GM04503 (cell line): ENCODE measurements at regions not wholly inside any gene's neighbourhood (a gene's known extent, or its start where the extent isn't known, plus 50 kb on each side); places are given as distances from the start of the nearest gene placed in this dataset.

Experiments used
- DNase-seq: peaks from one replicate; pipeline ENCODE4 v3.0.0-alpha.2; 2012; ENCODE audit warnings: low read depth

DNA sequence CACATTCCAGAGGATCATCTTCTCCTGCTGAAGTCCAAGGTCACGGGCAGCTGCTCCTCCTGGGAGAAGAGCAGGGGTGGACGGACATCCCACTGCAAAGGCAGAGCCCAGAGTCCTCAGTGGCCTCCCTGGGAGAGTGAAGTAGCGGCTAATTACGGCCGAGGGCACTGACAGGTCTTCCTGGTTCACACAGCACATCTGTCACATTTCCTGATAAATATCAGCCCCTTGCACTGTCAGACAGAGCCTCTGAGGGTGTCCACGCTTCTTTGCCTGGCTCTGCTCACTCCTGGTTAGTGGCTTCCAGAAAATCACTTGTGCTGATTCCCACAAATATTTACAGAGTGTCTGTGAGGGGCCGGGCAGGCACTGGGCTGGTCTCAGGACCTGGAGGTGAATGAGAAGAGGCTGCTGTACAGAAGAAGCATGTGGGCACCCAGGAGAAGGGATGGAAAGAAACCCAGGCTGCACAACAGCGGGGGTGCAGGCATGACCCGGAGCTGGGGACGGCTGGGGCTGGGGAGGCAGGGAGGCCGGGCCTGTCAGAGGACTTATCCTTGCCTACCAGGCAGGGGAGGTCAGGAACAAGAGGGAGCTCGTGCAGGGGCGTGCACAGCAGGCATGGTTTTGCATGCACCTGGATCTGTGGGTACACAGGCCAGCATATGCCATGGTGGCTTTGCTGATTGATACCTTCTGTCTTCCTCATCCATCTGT lies 258.2 kb upstream of the TNRC6C start:
- no peak for DNase-seq

DNA sequence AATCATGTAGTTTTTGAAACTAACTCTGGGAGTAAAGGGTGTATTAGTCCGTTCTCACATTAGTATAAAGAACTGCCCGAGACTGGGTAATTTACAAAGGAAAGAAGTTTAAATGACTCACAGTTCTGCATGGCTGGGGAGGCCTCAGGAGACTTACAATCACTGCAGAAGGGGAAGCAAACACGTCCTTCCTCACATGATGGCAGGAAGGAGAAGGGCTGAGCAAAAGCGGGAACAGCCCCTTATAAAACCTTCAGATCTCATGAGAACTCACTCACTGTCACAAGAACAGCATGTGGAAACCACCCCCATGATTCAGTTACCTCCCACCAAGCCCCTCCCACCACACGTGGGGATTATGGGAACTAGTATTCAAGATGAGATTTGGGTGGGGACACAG lies 256.5 kb upstream of the TNRC6C start:
- no peak for DNase-seq

DNA sequence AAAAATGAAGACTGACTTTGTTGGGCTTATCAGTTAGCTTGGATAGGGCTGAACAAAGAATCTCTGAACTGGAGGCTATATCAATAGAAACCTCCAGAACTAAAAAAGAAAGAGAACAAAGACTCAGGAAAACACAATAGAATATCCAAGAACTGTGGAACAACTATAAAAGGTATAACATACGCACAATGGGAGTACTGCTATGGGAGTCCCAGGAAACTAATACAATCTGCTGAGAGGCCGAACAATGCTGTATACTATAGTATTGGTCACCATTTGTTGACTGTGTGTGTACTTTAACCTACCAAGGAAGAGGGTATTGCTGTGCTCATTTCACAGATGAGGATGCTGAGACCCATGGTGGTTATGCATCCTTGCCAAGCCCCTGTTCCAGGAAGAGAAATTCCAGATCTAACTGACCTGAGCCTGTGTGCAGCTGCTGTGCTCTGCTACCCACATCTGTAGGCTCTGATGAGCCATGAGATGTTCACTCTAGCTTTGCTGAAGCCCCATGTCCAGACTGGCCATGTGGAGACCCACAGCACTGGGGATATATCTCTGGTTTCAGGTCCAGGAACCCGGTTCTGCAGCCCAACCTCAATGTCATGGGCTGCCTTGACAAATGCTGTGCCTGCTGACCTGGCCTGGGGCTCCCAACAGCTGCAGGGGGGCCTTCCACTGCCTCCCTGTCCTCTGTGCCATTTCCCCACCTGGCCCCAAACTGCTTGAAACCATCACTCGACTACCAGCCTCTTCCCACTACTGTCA lies 254.3 kb upstream of the TNRC6C start:
- no peak for DNase-seq

DNA sequence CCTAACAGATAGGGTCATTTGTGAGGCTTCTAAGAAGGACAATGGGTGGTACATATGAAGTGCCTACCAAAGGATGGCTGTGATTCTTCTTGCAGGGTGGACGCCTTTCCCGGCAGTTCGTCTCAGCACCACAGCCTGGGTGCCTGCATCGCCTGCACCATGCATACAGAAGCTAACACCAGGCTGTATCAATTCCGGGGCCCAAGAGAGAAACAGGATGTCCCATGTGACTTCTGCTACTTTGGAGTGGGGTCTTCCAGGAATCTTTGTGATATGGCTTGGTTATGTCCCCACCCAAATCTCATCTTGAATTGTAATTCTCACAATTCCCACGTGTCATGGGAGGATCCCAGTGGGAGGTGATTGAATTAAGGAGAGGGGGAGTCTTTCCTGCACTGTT lies 251.6 kb upstream of the TNRC6C start:
- no peak for DNase-seq

DNA sequence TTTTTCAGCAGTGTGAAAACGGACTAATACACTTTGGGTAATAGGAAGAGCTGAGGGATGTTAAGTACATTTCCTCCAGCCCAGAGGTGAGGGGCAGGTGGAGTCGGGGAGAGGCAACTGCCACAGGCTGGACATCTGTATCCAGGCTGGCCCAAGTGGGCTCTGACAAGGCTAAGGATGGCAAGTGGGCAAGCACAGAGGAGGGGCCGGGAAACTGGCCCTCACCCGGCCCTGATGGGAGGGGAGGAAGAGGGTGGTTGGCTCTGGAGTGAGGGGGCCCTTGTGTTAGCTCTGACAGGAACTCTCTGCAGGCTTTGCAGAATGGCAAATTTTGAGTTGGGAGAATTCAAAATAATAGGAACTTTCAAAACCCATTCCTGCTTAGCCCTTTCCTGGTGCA lies 251.0 kb upstream of the TNRC6C start:
- no peak for DNase-seq

DNA sequence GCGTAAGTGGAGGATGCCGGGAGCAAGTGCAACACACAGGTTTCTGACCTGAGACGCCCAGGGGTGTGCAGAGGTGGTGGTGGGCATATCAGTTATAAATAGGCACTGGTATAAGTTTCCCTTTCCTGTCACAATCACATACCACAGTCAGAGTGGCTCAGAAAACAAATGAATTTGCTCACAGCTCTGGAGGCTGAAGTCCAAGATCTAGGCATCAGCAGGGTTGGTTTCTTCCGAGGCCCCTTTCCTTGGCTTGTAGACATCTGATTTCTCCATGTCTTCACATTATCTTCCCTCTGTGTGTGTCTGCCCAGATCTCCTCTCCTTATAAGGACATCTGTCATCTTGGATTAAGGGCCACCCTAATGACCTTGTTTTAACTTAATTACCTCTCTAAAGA lies 250.5 kb upstream of the TNRC6C start:
- no peak for DNase-seq

DNA sequence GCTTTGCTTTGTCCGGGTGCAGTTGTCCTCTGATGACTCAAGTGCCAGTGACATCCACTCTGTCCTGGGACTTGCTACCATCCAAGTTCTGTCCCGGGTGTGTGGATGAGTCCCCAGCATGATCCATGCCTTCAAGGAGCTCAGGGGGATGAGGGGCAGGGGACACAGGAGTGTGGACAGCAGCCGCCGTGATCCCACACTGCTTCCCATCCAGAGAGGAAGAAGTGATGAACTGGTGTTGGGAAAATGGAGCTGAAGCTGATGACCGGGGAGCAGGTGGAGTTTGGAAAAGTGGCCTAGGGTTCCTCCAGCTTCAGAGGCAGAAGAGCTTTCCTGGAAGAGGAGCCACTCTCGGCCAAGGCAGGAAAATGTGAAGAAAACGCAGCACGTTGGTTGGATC lies 249.6 kb upstream of the TNRC6C start:
- no peak for DNase-seq

DNA sequence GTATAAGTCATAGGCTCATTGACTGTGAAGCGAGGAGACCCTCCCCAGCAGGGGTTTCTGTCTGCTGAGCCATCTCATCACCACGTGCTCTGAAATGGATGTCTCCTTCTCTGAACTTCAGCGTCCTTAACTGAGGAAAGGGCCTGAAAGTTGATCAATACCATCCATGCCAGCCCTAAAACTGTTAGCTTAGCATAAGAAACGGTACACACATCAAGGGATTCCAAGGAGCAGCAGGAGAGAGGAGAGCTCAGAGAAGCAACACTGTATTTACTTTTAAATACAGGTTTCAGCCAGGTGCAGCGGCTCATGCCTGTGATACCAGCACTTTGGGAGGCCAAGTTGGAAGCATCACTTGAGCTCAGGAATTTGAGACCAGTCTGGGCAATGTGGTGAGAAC lies 248.9 kb upstream of the TNRC6C start:
- DNase-seq, result no peak

DNA sequence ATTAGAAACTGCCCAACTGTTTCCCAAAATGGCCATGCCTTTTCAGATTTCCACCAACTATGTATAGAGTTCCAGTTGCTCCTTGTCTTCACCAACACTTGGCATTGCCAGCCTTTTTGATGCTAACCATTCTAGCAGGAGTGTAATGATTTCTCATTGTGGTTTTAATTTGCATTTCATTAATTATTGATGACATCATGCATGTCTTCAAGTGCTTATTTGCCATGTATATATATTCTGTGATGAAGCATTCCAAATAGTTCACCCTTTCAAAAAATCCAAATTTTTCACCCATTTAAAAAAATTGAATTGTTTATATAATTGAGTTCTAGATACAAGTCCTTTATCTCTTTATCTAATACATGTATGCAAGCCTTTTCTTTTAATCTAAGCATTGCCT lies 245.9 kb upstream of the TNRC6C start:
- no peak for DNase-seq

DNA sequence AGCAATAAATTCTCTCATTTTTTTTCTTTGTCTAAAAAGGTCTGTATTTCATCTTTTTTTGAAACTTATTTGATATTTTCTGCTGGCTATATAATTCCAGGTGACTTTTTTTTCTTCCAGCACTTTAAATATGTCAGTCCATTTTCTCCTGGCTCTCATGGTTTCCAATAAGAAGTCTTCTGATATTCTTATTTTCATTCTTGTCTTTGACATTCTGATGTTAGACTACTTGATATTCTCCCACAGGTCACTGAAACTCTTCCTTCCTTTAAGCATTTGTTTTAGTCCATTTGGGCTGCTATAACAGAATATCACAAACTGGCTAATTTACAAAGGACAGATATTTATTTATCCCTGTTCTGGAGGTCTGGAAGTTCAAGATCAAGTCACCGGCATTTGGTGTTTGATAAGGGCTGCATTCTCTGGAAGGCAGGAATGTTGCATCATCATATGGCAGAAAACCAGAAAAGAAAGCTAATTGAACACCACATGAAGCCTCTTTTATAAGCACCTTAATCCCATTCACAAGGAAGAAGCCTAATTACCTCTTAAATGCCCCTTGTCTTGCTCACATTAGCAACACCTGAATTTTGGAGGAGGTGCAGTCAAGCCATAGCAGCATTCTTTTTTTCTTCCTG lies 242.1 kb upstream of the TNRC6C start:
- no peak for DNase-seq

DNA sequence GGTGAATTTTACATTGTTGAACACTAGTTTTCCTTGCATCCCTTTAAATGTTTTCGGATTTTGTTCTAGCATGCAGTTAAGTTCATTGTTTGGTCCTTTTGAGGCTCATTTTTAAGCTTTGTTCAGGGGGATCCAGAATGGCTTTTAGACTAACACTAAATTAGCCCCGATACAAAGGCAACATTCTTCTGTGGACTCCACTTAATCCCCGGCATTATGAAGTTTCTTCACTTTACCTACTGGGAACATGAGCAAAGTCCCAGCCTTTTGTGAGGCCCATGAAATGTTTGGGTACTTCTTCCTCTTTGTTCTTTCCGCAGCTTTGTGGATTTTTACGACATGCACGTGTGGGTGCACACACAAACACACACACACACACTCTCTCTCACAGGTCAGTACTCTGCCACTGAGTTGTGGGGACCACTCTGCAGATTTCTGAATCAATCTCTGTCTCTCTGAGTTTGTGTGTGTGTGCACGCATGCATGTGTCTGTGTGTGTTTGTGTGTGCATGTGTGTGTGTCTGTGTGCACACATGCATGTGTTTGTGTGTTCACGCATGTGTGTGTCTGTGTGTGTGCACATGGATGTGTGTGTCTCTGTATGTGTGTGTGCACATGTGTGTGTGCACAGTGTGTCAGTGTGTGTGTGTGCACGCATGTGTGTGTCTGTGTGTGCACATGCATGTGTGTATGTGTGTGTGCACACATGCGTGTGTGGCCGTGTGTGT lies 240.4 kb upstream of the TNRC6C start:
- DNase-seq, result no peak

DNA sequence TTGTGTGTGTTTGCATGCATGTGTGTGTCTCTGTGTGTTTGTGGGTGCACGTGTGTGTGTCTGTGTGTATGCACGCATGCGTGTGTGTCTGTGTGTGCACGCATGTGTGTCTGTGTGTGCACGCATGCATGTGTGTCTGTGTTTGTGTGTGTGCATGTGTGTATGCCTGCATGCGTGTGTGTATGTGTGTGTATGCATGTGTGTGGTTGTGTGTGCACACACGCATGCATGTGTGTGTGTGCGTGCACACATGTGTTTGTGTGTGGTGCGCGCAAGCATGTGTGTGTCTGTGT lies 239.9 kb upstream of the TNRC6C start:
- DNase-seq, result no peak

DNA sequence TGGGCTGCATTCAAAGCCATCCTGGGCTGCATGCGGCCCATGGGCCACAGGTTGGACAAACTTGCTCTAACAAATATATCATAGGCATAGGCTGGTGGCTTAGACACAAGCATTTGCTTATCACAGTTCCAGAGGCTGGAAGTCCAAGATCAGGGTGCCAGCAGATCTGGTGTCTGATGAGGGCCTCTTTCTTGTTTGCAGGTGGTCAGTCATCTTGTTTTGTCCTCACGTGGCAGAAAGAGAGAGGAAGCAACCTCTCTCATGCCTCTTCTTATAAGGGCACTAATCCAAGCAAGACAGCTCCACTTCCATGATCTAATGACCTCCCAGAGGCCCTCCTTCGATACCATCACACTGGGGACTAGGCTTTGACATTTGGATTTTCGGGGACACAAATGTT lies 238.7 kb upstream of the TNRC6C start:
- no peak for DNase-seq

DNA sequence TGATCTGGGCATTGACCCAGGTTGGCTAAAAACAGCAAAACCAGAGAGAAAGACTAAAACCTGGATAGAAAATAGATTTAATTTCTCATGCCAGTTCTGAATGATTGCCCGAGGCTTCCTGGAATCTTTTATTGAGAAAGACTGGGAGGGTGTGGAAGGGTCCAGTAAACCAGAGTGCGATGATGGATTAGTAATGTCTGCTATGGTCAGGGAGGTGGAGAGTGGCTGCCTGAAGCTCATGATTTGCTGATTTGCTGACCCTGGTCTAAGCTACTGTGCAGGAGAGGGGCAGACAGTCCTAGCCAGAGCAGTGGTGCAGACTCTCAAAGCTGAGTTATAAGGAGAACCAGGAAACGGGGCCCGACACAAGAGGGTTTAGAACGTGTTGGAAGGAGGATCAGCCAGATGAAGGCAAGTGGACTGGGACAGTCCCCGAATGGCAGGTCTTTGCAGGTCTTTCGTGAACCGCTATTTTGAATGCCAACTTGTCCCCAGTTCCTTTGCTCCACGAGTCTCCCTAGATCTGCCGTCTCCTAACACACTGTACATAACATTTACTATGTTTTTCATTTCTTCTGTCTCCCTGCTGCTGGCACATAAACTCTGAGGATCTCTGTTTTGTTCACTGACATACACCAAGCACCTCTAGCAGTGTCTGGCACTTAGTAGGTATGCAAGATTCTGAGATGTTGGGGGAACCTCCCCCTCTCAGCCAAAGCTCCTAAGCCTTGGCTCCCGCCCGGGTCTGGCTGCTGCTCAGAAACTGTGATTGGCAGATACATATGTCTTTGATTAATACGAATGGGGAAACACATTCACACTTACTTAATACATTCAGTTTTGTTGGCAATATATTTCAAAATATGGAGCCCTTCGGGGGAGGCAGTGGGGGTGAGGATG lies 237.3 kb upstream of the TNRC6C start:
- no peak for DNase-seq

DNA sequence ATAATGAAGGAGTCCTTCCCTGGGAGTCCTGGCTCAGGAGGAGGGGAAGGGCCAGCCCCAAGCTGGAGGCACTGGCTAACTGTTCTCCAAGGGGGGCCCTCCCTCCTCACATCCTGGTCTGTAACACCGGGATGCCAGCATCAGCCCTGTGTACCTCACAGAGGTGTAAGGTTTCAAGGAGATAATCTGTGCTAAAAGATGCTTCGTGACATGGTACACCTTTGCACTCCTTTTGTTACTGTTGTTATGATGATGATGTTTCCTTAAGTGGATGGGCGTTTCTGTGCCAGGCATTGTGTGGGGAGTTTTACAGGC lies 236.7 kb upstream of the TNRC6C start:
- DNase-seq, result no peak

DNA sequence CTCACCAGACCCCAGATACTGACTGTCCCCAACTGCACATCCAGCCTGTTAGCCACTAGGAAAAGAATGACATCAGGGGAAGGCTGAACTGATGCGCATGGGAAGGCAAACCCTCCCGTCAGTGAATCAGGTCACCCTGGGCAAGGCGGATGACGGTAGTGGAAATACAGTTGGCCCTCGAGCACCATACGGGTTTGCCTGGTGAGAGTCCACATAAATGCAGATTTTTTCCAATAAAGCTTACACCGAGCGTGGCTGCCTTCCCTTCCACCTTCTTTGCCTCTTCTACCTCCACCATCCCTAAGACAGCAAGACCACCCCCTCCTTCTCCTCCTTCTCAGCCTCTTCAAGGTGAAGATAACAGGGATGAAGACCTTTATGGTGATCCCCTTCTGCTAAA lies 236.1 kb upstream of the TNRC6C start:
- no peak for DNase-seq

DNA sequence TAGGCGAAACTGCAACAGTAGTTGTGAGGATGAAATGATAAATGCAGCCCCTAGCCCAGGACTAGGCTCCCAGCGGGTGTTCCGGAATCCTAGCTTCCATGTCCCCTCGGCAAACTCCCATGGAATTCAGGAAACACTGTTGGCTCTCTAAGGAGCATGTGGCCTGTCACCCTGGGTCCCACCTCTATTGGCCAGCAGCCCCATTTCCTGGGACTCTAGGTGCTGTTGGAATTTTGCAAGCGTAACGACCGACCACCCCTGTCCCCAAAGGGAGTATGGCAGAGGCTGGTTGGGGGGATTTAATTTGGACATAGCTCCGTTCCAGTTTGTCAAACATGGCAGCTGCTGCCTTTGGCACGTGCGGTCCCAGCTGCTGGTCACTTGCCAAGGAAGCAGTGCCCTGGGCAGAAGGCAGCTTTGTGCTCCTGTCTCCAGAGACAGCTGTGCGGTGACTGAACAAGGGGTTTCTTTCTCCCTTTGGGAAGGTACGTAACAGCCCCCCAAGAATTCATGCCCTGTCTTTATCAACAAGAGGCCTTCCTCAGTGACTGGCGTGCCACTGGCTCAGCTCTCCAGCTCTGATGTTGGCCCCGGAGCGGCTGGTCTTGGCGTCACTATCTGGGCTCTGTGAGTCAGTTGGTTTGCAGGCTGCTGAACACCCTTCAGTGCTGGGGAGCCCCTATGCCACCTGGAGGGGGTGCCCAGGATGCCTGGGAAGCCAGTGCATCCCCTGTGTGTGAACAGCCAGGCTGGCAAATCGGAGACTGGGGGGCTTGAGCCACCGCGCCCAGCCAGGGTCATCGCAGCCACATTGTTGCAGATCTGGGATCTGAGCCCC lies 235.2 kb upstream of the TNRC6C start:
- no peak for DNase-seq

DNA sequence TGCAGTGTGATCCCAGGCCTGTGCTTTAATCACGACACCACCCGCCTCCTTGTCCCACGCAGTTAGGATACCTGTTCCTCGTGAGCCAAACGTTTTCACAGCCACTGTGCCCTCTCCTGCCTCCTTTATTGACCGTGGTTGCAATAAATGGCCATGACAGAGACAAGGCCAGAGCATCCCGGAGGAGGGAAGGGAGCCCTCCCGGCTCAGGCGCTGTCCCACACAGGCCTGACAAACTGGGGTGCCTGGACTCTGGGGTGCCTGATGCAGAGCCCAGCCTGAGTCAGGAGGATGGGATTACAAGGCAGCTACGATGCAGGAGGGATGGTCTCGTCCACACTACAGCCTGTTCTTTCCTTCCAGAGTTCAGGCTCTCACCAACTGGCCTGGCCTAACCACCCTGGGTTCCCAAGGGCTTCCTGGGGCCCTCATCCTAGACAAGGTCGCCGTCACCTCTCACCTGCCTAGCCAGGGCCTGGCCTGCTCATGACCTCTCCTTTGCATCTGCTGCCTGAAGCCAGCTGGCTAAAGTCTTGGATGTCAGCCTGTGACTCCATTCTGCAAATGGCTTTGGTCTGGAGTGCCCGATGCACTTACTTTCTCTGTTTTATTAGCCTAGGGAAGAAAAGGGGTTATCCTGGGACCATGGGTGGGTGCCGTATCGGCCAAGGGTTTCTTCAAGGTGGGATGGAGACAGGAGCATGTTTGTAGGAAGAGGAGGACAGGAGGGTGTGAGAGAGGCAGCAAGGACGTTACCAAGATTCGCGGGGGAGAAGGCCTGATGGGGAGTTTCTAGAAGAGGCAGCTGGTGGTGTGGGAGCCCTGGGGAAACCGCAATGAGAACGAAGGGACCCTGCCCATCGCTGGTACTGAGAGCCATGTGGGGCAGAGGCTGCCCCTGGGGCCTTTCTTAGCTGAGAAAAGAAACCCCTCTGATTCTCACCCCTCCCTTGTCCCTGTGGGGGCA lies 234.3 kb upstream of the TNRC6C start:
- no peak for DNase-seq

DNA sequence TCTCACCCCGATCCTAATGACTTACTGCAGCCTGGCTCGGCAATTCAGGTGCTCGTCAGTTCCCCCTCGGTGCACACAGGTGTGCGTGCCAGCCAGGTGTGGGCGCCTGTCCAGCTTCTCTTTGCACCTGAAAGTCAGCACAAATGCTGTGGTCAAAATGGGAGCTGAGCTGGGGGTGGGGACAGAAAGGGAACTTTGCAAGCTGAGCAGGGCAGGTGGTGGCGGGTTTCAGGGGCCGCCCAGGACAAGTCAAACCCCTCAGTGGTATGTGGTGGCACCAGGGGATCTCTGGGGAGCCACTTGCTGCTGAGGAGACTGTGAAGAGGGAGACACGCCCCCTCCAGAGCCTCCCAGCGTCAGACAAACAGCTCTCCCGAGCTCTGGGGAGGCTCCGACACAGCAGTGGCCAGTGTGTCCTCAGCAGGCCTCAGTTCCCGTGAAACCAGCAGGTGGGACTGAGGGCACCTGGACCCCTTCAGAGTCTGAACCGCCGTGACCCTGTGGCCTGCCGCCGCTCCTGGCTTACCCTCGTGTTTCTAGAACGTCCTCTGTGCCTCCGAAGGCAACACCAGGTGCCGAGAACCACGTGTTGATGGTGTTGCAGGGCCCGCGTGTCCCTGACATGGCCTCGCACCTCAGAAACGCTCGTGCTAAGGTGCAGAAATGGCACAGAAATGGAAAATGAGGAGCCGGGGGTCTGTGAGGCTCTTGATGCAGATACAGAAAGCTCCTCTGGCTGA lies 233.5 kb upstream of the TNRC6C start:
- DNase-seq, result no peak
